PC-9 (cell line): ENCODE measurements at regions not wholly inside any gene's neighbourhood (a gene's known extent, or its start where the extent isn't known, plus 50 kb on each side); places are given as distances from the start of the nearest gene placed in this dataset.

Experiments
- BruUV-seq: library from RNA; stranded (reverse); fragments of 400-500 nt; replicated peaks from 2 replicates; lab custom pipeline; 2021; lab: Mats Ljungman, UMichigan
- CTCF ChIA-PET: fragments of 300-600 bp; sonication (Branson Sonifier 250); formaldehyde crosslinking; loops from one replicate; lab custom pipeline; 2022; ENCODE audit warnings: antibody characterized with exemption; lab: Charles Lee
- POLR2A ChIA-PET: fragments of 300-600 bp; sonication (Branson Sonifier 250); formaldehyde crosslinking; loops from one replicate; lab custom pipeline; 2022; ENCODE audit warnings: antibody characterized with exemption; ENCODE audit not compliant: unreplicated experiment; lab: Charles Lee
- DNase-seq, 2 experiments: peaks; one replicate each; pipeline versions ENCODE4 v3.0.0 to v3.0.0-alpha.2; 2015 to 2022; ENCODE audit warnings: mixed read lengths in 1 of 2
- H2AFZ ChIP-seq: fragments of 200-600 bp; sonication (generic); 2 replicates; pipeline ENCODE4 v1.8.1; 2017; ENCODE audit warnings: antibody characterized with exemption
- H3F3A ChIP-seq: fragments of 200-600 bp; sonication (generic); 2 replicates; pipeline ENCODE4 v1.8.1; 2017; ENCODE audit warnings: antibody characterized with exemption, mild to moderate bottlenecking, low read depth; ENCODE audit not compliant: insufficient read depth
- H3K27ac ChIP-seq: fragments of 200-600 bp; sonication (generic); 2 replicates; pipeline ENCODE4 v1.6.1; 2016; ENCODE audit warnings: mixed run types
- H3K27me3 ChIP-seq: fragments of 200-600 bp; sonication (generic); 2 replicates; pipeline ENCODE4 v1.6.1; 2016; ENCODE audit warnings: low read depth, mixed run types; ENCODE audit not compliant: insufficient read depth
- H3K36me3 ChIP-seq: fragments of 200-600 bp; sonication (generic); 2 replicates; pipeline ENCODE4 v1.6.1; 2016; ENCODE audit warnings: low read depth, mixed run types
- H3K4me1 ChIP-seq: fragments of 200-600 bp; sonication (generic); replicated peaks from 2 replicates; pipeline ENCODE4 v1.6.1; 2016; ENCODE audit warnings: mixed run types; ENCODE audit not compliant: insufficient read depth
- H3K4me2 ChIP-seq: fragments of 200-600 bp; sonication (generic); 2 replicates; pipeline ENCODE4 v1.6.1; 2017; ENCODE audit warnings: mixed run types
- H3K4me3 ChIP-seq: fragments of 200-600 bp; sonication (generic); 2 replicates; pipeline ENCODE4 v1.6.1; 2016; ENCODE audit warnings: mixed run types
- H3K79me2 ChIP-seq: fragments of 200-600 bp; sonication (generic); 2 replicates; pipeline ENCODE4 v1.6.1; 2017; ENCODE audit warnings: low read depth, mixed run types
- H3K9me2 ChIP-seq: fragments of 200-600 bp; sonication (generic); 2 replicates; pipeline ENCODE4 v1.8.1; 2017; ENCODE audit warnings: mild to moderate bottlenecking; ENCODE audit not compliant: insufficient read depth
- H3K9me3 ChIP-seq: fragments of 200-600 bp; sonication (generic); 2 replicates; pipeline ENCODE4 v1.8.1; 2016; ENCODE audit warnings: low read depth; ENCODE audit not compliant: insufficient read depth
- H4K20me1 ChIP-seq: fragments of 200-600 bp; sonication (generic); 2 replicates; pipeline ENCODE4 v1.8.1; 2017; ENCODE audit not compliant: insufficient read depth
- EZH2 ChIP-seq: fragments of 200-600 bp; sonication (generic); IDR thresholded peaks from 2 replicates; pipeline ENCODE4 v1.8.0; 2017; ENCODE audit warnings: antibody characterized with exemption, low read depth
- intact Hi-C: fragments of 100-400 bp; cut with micrococcal nuclease; formaldehyde crosslinking; loops from one replicate; pipeline ENCODE4 v1.10.0; 2022; ENCODE audit not compliant: unreplicated experiment
- TF ChIP-seq, protein P1 (sequence below): fragments of 200-600 bp; sonication (generic); conservative IDR thresholded peaks from 2 replicates; pipeline ENCODE4 v1.6.1; 2017; ENCODE audit warnings: mixed run types, antibody characterized with exemption, mild to moderate bottlenecking, moderate library complexity

DNA sequence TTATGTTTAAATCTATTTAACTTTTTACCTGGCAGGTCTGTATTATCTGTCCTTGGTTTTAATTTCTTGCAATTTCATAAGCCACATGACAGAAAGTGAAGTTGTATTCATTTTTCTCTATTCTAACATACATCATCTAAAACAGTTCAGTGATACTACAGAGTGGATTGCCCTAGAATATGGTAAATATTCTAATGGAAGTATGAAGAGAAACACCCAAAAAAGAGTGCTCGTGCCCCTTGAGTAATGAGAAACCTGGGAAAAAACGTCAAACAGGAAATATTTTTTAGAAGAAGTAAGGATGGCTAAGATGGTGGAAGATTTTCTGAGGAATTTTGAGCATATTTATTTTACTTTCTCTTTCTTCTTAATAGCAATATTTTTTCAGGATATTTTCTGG is 261.1 kb upstream of the CBLB start:
- Histone ChIP-seq H3K9me2 (no peaks in the 10 kb centered on the region), H3K27ac (no peak overlapping the region), H3F3A (no peaks in the 10 kb centered on the region), H3K36me3 (no peaks in the 10 kb centered on the region), H3K4me2 (no peak overlapping the region), H3K4me3 (no peak overlapping the region), H4K20me1 (no peaks in the 10 kb centered on the region), H3K9me3 (0 out of 2 replicates have a peak, but pooled peaks cover 3% of the 10 kb centered on the region), H3K79me2 (no peaks in the 10 kb centered on the region), H2AFZ (no peak overlapping the region), H3K4me1 (peaks cover 9% of the 10 kb centered on the region; the same call in 1 of the 2 replicates), H3K27me3 (no peaks in the 10 kb centered on the region)
- ChIA-PET POLR2A (no interaction called here), CTCF (no interaction called here)
- no peak for TF ChIP-seq EZH2
- TF ChIP-seq, protein P1, sequence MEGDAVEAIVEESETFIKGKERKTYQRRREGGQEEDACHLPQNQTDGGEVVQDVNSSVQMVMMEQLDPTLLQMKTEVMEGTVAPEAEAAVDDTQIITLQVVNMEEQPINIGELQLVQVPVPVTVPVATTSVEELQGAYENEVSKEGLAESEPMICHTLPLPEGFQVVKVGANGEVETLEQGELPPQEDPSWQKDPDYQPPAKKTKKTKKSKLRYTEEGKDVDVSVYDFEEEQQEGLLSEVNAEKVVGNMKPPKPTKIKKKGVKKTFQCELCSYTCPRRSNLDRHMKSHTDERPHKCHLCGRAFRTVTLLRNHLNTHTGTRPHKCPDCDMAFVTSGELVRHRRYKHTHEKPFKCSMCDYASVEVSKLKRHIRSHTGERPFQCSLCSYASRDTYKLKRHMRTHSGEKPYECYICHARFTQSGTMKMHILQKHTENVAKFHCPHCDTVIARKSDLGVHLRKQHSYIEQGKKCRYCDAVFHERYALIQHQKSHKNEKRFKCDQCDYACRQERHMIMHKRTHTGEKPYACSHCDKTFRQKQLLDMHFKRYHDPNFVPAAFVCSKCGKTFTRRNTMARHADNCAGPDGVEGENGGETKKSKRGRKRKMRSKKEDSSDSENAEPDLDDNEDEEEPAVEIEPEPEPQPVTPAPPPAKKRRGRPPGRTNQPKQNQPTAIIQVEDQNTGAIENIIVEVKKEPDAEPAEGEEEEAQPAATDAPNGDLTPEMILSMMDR, result no peak
- intact Hi-C loops, result no loop called here
- DNase-seq, result no peak
- no TSS peak for BruUV-seq

DNA sequence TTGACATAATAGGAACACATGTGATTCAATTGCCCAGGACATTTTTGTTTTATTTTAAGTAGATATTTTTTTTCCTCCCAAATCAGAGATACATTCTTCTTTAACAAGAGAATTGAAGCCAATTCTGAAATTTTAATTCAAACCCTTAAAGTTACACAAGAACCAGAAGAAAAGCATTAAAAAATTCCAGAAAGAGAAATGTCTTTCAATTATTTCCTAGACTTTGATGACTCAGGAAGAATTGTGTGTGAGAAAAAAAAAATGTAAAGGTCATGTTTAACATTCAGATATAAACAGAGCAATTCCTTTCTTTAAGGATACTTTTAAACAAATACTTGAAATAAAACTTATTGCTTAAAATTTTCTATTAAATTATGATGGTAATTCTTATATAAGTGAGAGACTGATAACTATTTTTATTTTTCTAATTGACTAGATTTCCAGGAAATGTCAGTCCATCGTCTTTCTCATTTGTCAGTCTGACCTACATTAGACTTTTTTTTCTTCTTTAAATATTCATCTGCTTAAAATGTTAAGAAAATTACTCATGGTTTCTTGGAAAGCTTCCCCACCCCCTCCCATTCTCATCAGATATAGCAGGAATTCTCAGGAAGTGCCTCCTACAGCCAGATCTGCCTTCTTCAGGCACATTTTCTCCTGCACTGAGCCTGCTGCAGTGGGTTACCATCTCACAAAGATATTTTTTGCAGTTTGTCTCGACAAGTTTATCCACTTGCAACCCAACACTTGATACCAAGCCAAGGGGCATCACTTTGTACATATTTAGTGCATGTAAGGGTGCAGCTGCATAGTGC is 261.8 kb upstream of the CBLB start:
- H4K20me1 ChIP-seq, result no peaks in the 10 kb centered on the region
- intact Hi-C loops, result no loop called here
- no peaks in the 10 kb centered on the region for H3K36me3 ChIP-seq
- H3K4me3 ChIP-seq, result no peak overlapping the region
- no peak for DNase-seq
- H3K27me3 ChIP-seq, result no peaks in the 10 kb centered on the region
- H3K27ac ChIP-seq, result no peak overlapping the region
- BruUV-seq, result no TSS peak
- H3K4me2 ChIP-seq, result no peak overlapping the region
- POLR2A ChIA-PET, result interaction anchor here (0.5 kb wide), 1 partner anchor 21 kb away, joined by 8 read pairs; no protein-coding TSS in a partner anchor
- TF ChIP-seq, protein P1, result no peak
- no peak for TF ChIP-seq EZH2
- no peaks in the 10 kb centered on the region for H3K9me2 ChIP-seq
- H2AFZ ChIP-seq, result 0 out of 2 replicates have a peak overlapping the region, but pooled peaks have one; percentile 5
- no peaks in the 10 kb centered on the region for H3F3A ChIP-seq
- H3K79me2 ChIP-seq, result no peaks in the 10 kb centered on the region
- CTCF ChIA-PET, result no interaction called here
- 0 out of 2 replicates have a peak, but pooled peaks cover 3% of the 10 kb centered on the region for H3K9me3 ChIP-seq
- H3K4me1 ChIP-seq, result peaks cover 9% of the 10 kb centered on the region; the same call in 1 of the 2 replicates

GRCh38 chr3:106135451-106136160 is 266.8 kb upstream of the CBLB start:
- no peak overlapping the region for H3K4me3 ChIP-seq
- no peaks in the 10 kb centered on the region for H3K36me3 ChIP-seq
- H3F3A ChIP-seq, result peaks cover 7% of the 10 kb centered on the region
- no peaks in the 10 kb centered on the region for H3K79me2 ChIP-seq
- H2AFZ ChIP-seq, result no peak overlapping the region
- H3K9me3 ChIP-seq, result no peaks in the 10 kb centered on the region
- POLR2A ChIA-PET, result no interaction called here
- no peak for DNase-seq
- intact Hi-C loops, result no loop called here
- TF ChIP-seq, protein P1, result no peak
- TF ChIP-seq EZH2, result no peak
- no peaks in the 10 kb centered on the region for H3K27me3 ChIP-seq
- H4K20me1 ChIP-seq, result no peaks in the 10 kb centered on the region
- H3K4me2 ChIP-seq, result no peak overlapping the region
- CTCF ChIA-PET, result no interaction called here
- H3K9me2 ChIP-seq, result no peaks in the 10 kb centered on the region
- no TSS peak for BruUV-seq
- H3K27ac ChIP-seq, result no peak overlapping the region
- peaks cover 21% of the 10 kb centered on the region for H3K4me1 ChIP-seq
